Fibroblast of mammary gland (primary cell): ENCODE measurements at regions not wholly inside any gene's neighbourhood (a gene's known extent, or its start where the extent isn't known, plus 50 kb on each side); places are given as distances from the start of the nearest gene placed in this dataset.

Experiments
- DNase-seq: peaks from one replicate; pipeline ENCODE4 v3.0.0-alpha.2; 2010; ENCODE audit warnings: low read depth
- H3K4me3 ChIP-seq: 2 replicates; pipeline ENCODE4 v1.5.1; 2011; ENCODE audit warnings: low read depth, mild to moderate bottlenecking, low read length, moderate library complexity; ENCODE audit not compliant: control insufficient read depth
- CTCF ChIP-seq: conservative IDR thresholded peaks from 2 replicates; pipeline ENCODE4 v1.5.1; 2011; ENCODE audit warnings: low read depth, low read length, inconsistent platforms; ENCODE audit not compliant: control insufficient read depth, insufficient read depth

DNA sequence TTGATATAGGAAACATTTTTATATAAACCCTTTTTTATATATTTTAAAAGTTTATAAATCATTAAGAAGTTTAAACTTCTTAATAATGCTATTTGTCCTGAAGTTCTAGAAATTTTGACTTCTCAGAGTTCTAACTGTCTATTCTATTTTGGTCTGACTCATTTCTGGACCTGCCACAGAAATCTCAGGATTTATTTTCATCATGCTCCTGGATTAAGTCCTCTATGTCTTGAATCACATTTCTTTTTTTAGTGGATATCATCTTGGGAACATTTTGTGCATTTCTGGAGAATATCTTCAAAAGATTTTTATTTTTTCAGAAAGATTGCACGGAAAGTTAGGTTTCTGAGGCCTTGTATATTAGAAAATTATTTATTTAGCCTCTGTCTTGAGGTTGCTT lies 289.1 kb downstream of the NDFIP2 start:
- no peak for TF ChIP-seq CTCF
- no peak overlapping the region for H3K4me3 ChIP-seq
- no peak for DNase-seq

DNA sequence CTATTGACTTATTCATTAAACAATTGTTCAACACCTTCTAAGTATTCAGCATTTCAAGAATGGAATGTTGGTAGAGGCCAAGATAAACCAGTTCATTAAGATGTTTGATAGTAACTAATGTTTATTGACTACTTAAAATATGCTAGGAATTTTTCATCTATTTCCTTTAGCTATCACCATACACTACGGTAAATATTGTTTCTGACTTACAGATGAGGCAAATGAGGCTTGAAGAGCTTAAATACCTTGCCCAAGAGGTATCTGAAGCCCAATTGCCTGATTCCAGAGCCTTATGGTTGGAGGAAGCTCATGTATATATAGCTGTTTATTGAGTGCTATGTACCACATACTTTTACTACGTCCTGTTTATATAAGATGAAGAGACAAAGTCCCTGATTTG lies 286.2 kb downstream of the NDFIP2 start:
- DNase-seq, result no peak
- TF ChIP-seq CTCF, result no peak

DNA sequence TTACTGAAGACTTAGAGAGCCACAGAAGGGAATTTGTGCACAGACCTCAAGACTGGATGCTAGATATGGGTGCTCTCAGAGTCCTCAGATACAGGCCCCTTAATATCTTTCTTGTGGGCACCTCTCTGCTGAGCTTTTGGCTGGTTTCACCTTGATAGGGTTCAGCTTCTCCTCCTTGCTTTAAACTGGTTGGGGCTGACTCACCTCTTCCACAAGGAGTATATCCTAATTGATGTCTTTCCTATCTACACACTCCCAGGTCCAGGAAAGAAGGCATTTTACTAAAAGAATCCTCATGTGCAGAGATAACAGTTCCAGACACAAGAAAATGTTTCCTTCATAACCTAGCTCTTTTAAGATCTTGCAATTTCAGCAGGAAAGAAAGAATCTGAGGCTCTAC lies 284.4 kb downstream of the NDFIP2 start:
- DNase-seq, result no peak
- no peak overlapping the region for H3K4me3 ChIP-seq
- TF ChIP-seq CTCF, result no peak

More for the DNA sequence above, 286.2 kb downstream of the NDFIP2 start:
- H3K4me3 ChIP-seq, result no peak overlapping the region

- DNase-seq, result peak; percentile 93
- H3K4me3 ChIP-seq, result no peak overlapping the region
- no peak for TF ChIP-seq CTCF
These were observed 269.1 kb downstream of the NDFIP2 start for GRCh38 chr13:79749984-79750551.

- TF ChIP-seq CTCF, result no peak
- no peak for DNase-seq
- H3K4me3 ChIP-seq, result no peak overlapping the region
These were observed 268.6 kb downstream of the NDFIP2 start for GRCh38 chr13:79749566-79749965.

DNA sequence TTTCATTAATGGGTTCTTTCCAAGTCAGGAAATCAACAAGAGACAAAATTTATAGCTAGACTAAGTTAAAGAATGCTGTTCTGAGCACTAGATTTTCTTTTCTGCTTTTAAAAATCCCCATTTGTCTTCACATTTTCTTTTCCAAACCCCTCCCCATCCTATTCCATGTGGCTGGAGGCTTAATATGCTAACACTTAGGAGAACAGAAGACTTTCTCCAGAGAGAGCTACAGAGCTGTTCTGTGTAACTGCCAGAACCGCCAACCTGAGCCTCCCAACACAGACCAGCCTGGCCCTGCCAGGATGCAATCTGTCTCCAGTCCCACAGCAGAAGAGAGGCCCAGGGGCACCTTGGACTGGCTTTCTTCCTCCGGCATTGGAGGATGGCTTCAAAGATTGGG lies 264.1 kb downstream of the NDFIP2 start:
- no peak overlapping the region for H3K4me3 ChIP-seq
- no peak for TF ChIP-seq CTCF
- no peak for DNase-seq

DNA sequence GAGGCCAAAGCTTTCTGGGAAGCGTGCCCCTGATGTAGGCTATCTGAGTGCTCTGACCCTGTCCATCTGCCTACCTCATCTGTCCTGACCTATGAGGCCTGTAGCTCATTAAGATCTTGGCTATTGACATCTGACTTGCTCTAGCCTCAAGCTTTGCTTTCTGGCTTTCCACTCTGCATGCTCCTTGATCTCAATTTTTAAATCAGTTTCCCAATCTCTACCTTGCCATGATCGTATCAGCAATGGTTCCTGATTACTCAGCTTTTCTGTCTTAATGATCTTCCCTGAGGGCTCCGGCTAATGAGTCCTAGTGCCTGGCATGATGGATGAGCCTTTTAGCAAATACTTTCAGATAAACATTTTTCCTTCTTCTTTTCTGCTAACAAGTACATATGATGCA lies 262.0 kb downstream of the NDFIP2 start:
- TF ChIP-seq CTCF, result no peak
- H3K4me3 ChIP-seq, result no peak overlapping the region
- no peak for DNase-seq
